ENCODE measurements at regions not wholly inside any gene's neighbourhood (a gene's known extent, or its start where the extent isn't known, plus 50 kb on each side); places are given as distances from the start of the nearest gene placed in this dataset.

GRCh38 chr17:79524213-79525187 lies 86.4 kb downstream of the RBFOX3 start:
- DNase-seq (ENCODE audit: extremely low read depth, low read depth): no peak

GRCh38 chr17:79522414-79522813 lies 88.4 kb downstream of the RBFOX3 start:
- DNase-seq (ENCODE audit: extremely low read depth, low read depth): no peak

GRCh38 chr17:79521225-79521624 lies 89.6 kb downstream of the RBFOX3 start:
- no peak for DNase-seq (ENCODE audit: extremely low read depth, low read depth)

- DNase-seq (ENCODE audit: extremely low read depth, low read depth): no peak
Observed at GRCh38 chr17:79520167-79521165, 90.4 kb downstream of the RBFOX3 start.

- no peak for DNase-seq (ENCODE audit: extremely low read depth, low read depth)
Observed at GRCh38 chr17:79519601-79520000, 91.2 kb downstream of the RBFOX3 start.

- no peak for DNase-seq (ENCODE audit: extremely low read depth, low read depth)
Observed at GRCh38 chr17:79518585-79519523, 92.0 kb downstream of the RBFOX3 start.

- DNase-seq (ENCODE audit: extremely low read depth, low read depth): no peak
Observed at GRCh38 chr17:79517827-79518584, 92.8 kb downstream of the RBFOX3 start.

- no peak for DNase-seq (ENCODE audit: extremely low read depth, low read depth)
Observed at GRCh38 chr17:79515646-79516571, 94.9 kb downstream of the RBFOX3 start.

- no peak for DNase-seq (ENCODE audit: extremely low read depth, low read depth)
Observed at GRCh38 chr17:79515110-79515509, 95.7 kb downstream of the RBFOX3 start.

GRCh38 chr17:79513820-79514535 lies 96.9 kb downstream of the RBFOX3 start:
- DNase-seq (ENCODE audit: extremely low read depth, low read depth): no peak

GRCh38 chr17:79513206-79513605 lies 97.6 kb downstream of the RBFOX3 start:
- DNase-seq (ENCODE audit: extremely low read depth, low read depth): no peak

GRCh38 chr17:79511471-79511870 lies 99.4 kb downstream of the RBFOX3 start:
- no peak for DNase-seq (ENCODE audit: extremely low read depth, low read depth)

GRCh38 chr17:79510071-79510470 lies 100.8 kb downstream of the RBFOX3 start:
- DNase-seq (ENCODE audit: extremely low read depth, low read depth): no peak

- DNase-seq (ENCODE audit: extremely low read depth, low read depth): no peak
Observed at GRCh38 chr17:79509490-79509889, 101.4 kb downstream of the RBFOX3 start.

GRCh38 chr17:79509008-79509407 lies 101.8 kb downstream of the RBFOX3 start:
- DNase-seq (ENCODE audit: extremely low read depth, low read depth): no peak

GRCh38 chr17:79508291-79508716 lies 102.5 kb downstream of the RBFOX3 start:
- DNase-seq (ENCODE audit: extremely low read depth, low read depth): no peak

GRCh38 chr17:79506955-79507354 lies 103.9 kb downstream of the RBFOX3 start:
- DNase-seq (ENCODE audit: extremely low read depth, low read depth): no peak
